ENCODE measurements at regions not wholly inside any gene's neighbourhood (a gene's known extent, or its start where the extent isn't known, plus 50 kb on each side); places are given as distances from the start of the nearest gene placed in this dataset.

DNA sequence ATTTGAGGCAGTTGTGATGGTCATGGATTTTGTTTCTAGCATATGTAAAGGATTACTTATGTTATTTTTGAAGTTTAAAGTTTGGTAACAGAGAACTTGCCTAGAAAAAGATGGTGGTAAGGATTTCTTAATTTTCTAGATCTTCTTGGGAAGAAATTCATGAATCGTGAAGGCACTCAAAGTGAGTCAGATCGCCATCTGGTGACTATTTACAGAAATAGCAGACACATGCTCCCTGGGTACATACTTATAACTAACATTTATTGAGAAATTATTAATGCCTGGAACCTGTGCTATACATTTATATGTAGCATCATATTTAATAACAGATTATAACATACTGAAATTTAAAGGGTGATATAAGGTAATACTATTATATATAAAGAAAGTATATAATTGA, 299.7 kb downstream of the IZUMO3 start:
- intact Hi-C loops (cut with DNase I; ENCODE audit: low total_unique reads): no loop called here
- Histone ChIP-seq H3K27me3 (replicated peaks in 1 of 7) (no peaks in the 10 kb centered on the region), H3K4me1 (no peaks in the 10 kb centered on the region), H3K27ac (no peak overlapping the region), H3K36me3 (no peaks in the 10 kb centered on the region), H3K4me3 (no peak overlapping the region), H3K9me3 (peaks cover 0 to 4% (median 0%) of the 10 kb centered on the region in 8 donors)
- WGBS, 5 donors: 26 to 39% (median 27%) methylated on average over 2 of the region's 2 CpGs
- DNase-seq: no peak
- TF ChIP-seq, protein P1, sequence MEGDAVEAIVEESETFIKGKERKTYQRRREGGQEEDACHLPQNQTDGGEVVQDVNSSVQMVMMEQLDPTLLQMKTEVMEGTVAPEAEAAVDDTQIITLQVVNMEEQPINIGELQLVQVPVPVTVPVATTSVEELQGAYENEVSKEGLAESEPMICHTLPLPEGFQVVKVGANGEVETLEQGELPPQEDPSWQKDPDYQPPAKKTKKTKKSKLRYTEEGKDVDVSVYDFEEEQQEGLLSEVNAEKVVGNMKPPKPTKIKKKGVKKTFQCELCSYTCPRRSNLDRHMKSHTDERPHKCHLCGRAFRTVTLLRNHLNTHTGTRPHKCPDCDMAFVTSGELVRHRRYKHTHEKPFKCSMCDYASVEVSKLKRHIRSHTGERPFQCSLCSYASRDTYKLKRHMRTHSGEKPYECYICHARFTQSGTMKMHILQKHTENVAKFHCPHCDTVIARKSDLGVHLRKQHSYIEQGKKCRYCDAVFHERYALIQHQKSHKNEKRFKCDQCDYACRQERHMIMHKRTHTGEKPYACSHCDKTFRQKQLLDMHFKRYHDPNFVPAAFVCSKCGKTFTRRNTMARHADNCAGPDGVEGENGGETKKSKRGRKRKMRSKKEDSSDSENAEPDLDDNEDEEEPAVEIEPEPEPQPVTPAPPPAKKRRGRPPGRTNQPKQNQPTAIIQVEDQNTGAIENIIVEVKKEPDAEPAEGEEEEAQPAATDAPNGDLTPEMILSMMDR (IDR thresholded peaks at IDR 0.05 in 8 of 11, conservative IDR thresholded peaks at IDR 0.05 in 3 of 11): no peak
- TF ChIP-seq POLR2A (IDR thresholded peaks at IDR 0.05) (no peak), POLR2AphosphoS5 (IDR thresholded peaks at IDR 0.05) (no peak)

DNA sequence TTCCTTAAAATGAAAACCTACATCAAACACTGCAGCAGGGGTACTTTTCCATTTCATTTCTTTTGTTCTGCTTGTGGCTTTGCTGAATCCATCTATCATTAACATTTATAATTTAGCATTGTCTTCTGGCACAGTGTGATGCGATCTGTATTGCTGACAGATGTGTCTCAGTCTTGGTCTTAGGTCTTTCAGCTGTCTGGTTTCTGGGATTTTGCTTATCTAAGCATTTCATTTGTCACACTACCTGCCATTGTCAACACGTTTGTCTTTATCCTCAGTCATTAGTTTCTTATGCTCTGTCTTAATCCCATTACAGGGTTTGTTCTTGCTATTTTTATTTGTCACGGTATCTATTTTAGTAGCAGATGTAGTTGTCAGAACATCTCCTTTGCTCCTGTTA, 303.1 kb downstream of the IZUMO3 start:
- WGBS, 5 donors: 65 to 80% (median 68%) methylated on average over 3 of the region's 3 CpGs
- H3K27me3 ChIP-seq (replicated peaks in 1 of 7): no peaks in the 10 kb centered on the region
- no peaks in the 10 kb centered on the region for H3K36me3 ChIP-seq
- intact Hi-C loops (cut with DNase I; ENCODE audit: low total_unique reads): no loop called here
- no peak for TF ChIP-seq POLR2AphosphoS5 (IDR thresholded peaks at IDR 0.05)
- TF ChIP-seq, protein P1 (IDR thresholded peaks at IDR 0.05 in 8 of 11, conservative IDR thresholded peaks at IDR 0.05 in 3 of 11): no peak
- no peak for TF ChIP-seq POLR2A (IDR thresholded peaks at IDR 0.05)
- H3K4me3 ChIP-seq: no peak overlapping the region
- no peak for DNase-seq
- H3K4me1 ChIP-seq: no peaks in the 10 kb centered on the region
- H3K9me3 ChIP-seq: peaks cover 0 to 27% (median 19%) of the 10 kb centered on the region in 8 donors
- no peak overlapping the region for H3K27ac ChIP-seq

DNA sequence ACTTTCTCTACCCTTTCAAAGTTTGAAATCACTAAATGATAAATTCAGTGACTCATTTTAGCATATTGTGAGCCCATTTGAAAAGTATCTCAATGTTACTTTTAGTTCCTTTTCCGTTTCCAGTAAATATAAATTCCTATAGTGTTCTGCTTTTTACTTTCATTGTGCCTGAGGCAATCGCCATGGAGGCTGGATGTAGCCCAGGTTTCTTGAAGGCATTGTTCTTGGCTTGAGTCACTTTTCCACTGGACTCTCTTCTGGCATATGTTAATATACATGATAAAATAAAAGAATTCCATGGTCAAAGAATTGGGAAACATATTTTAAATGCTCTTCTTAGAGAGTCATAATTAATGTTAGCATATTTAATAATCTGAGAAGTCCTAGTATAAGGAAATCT, 327.0 kb downstream of the IZUMO3 start:
- TF ChIP-seq, protein P1 (IDR thresholded peaks at IDR 0.05 in 8 of 11, conservative IDR thresholded peaks at IDR 0.05 in 3 of 11): no peak
- TF ChIP-seq POLR2A (IDR thresholded peaks at IDR 0.05) (no peak), POLR2AphosphoS5 (IDR thresholded peaks at IDR 0.05) (no peak)
- Histone ChIP-seq H3K4me3 (no peak overlapping the region), H3K27me3 (replicated peaks in 1 of 7) (no peaks in the 10 kb centered on the region), H3K36me3 (no peaks in the 10 kb centered on the region), H3K4me1 (no peaks in the 10 kb centered on the region), H3K27ac (no peak overlapping the region), H3K9me3 (peaks cover 0 to 19% (median 2%) of the 10 kb centered on the region in 8 donors)
- WGBS, 5 donors: 62 to 87% (median 68%) methylated on average over 2 of the region's 2 CpGs
- intact Hi-C loops (cut with DNase I; ENCODE audit: low total_unique reads): no loop called here
- DNase-seq: no peak

DNA sequence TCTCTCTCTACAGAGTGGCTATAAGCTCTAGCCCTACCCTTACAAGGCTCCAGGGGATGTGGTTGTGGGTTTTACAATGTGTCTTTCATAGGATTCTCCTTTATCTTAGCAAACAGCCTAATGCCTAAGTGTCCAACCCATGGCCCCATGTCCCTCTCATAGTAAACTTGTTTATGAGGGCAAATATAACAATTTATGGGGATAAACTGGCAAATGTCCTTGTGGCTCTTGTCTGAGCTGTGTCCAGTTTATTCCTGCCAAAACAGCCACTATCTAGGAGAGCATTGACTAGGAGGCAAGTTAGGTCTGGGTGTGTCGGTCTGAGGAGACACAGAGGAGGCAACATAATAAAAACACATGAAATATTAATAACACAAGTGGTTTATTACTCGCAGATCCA, 335.1 kb downstream of the IZUMO3 start:
- Histone ChIP-seq H3K27ac (no peak overlapping the region), H3K27me3 (replicated peaks in 1 of 7) (no peaks in the 10 kb centered on the region), H3K4me3 (no peak overlapping the region), H3K9me3 (peaks cover 0 to 23% (median 5%) of the 10 kb centered on the region in 8 donors), H3K36me3 (no peaks in the 10 kb centered on the region), H3K4me1 (no peaks in the 10 kb centered on the region)
- TF ChIP-seq, protein P1 (IDR thresholded peaks at IDR 0.05 in 8 of 11, conservative IDR thresholded peaks at IDR 0.05 in 3 of 11): no peak
- no peak for TF ChIP-seq POLR2AphosphoS5 (IDR thresholded peaks at IDR 0.05)
- TF ChIP-seq POLR2A (IDR thresholded peaks at IDR 0.05): no peak
- DNase-seq: no peak
- 68 to 86% (median 73%) methylated on average over 2 of the region's 2 CpGs for WGBS, 5 donors
- intact Hi-C loops (cut with DNase I; ENCODE audit: low total_unique reads): no loop called here
